Epidermal melanocyte (primary cell): ENCODE measurements at regions not wholly inside any gene's neighbourhood (a gene's known extent, or its start where the extent isn't known, plus 50 kb on each side); places are given as distances from the start of the nearest gene placed in this dataset.

Source experiments
- DNase-seq: peaks from one replicate; pipeline ENCODE4 v3.0.0; 2011; ENCODE audit warnings: low spot score; ENCODE audit not compliant: insufficient read length

DNA sequence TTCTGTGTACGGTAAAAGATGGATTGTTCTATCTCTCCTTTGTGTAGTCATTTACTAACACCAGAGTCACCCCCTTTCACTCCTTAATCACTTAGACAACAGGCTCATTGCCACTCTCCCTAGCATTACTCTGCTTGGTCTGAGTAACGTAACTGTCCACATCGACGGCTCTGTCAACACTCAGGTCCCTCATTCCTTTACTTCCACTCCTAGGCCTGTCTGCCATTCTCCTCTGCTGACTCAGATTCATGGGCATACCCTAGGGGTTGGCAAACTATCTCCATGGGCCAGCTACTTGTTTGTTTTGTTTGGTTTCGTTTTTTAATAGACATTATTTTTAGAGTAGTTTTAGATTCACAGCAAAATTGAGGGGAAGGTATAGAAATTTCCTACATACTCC, 243.9 kb downstream of the NR4A2 start:
- DNase-seq: no peak

GRCh38 chr2:156087875-156088274, 244.6 kb downstream of the NR4A2 start:
- DNase-seq: no peak

DNA sequence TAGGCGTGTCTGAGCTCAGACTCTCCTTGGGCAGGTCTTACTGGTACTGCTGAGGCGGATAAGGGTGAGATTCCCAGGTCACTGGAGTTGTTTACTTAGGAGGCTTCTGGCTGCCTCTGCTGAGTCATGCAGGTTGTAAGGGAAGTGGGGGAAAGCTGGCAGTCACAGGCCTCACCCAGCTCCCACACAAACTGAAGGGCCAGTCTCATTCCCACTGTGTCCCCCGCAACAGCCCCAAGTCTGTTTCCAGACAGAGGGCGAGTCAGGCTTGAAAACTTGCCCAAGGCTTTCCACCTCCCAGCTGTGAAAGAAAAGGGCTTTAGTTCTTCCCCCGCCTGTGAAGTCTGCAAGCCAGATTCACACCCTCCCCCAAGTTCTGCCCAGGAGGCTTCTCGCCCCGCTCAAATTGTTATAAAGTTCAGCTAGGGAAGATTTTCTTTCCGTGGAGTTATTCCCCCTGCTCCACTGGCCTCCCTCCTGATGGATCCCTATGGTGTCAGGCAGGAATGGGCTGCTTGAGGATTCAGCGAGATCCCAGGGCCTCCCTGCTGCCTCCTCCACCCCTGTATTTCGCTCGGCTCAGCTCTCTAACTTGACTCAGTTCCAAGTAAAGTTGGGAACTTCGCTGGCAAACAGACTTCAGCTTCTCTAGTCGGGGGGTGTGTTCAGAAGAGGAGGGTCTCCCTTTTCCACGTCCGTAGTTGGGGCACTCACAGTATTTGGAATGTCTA, 248.6 kb downstream of the NR4A2 start:
- no peak for DNase-seq

- DNase-seq: no peak
These were observed 252.7 kb downstream of the NR4A2 start for GRCh38 chr2:156079845-156080244.

GRCh38 chr2:156077041-156077742, 255.3 kb downstream of the NR4A2 start:
- no peak for DNase-seq

GRCh38 chr2:156065912-156066311, 266.6 kb downstream of the NR4A2 start:
- DNase-seq: no peak

- no peak for DNase-seq
These were observed 268.0 kb downstream of the NR4A2 start for GRCh38 chr2:156064540-156064939.

GRCh38 chr2:156057647-156058046, 274.9 kb downstream of the NR4A2 start:
- DNase-seq: no peak

DNA sequence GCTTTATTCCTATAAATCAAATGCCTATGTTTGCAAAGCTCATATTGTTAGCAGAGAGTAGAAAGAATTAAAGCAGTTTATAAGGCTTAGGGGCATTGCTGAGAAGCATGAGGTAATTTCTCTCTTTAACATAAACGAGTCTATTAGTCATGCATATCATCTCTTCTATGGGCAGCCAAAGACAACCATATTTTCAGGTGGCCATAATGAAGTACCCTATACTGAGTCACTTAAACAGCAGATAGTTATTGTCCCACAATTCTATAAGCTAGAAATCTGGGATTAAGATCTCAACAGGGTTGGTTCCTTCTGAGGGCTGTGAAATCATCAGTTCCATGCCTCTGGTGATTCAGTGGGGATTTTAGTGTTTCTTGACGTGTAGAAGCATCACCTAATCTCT, 277.5 kb downstream of the NR4A2 start:
- DNase-seq: no peak

DNA sequence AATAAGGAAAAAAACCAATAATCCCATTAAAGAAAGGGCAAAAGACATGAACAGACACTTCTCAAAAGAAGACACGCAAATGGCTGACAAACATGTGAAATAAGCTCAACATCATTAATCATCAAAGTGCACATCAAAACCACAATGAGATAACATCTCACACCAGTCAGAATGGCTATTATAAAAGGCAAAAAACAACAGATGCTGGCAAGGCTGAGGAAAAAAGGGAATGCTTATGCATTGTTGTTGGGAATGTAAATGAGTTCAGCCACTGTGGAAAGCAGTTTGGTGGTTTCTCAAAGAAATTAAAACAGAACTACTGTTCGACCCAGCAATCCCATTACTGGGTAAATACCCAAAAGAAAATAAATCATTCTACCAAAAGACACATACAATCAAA, 285.6 kb downstream of the NR4A2 start:
- DNase-seq: no peak

DNA sequence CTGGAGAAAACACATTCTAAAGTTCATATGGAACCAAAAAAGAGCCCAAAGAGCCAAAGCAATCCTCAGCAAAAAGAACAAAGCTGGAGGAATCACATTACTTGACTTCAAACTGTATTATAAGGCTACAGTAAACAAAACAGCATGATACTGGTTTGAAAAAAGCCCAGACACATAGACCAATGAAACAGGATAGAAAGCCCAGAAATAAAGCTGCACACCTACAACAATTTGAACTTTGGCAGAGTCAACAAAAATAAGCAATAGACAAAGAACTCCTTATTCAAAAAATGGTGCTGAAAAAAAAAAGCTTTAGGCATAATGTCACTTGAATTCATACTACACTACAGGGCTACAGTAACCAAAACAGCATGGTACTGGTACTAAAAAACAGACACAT, 289.6 kb downstream of the NR4A2 start:
- DNase-seq: no peak

- DNase-seq: no peak
These were observed 294.5 kb downstream of the NR4A2 start for GRCh38 chr2:156038021-156038420.

DNA sequence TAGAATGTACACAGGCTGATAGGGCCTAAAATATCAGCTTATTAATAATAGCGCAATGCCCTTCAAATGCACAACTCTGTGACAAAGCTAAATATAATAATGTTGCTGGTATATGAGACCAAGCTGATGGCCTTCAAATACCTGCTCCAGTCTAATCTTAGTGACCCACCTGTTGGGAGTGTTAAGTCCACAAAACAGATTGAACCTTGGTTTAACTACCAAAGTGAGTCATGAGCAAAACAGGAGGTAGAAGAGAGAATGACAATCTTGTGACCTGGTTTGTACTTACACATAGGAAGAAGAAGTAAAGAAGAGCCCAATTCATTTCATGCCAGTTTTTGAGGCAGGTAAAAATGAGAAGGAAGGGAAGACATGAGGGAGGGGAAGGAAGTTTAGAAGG, 295.0 kb downstream of the NR4A2 start:
- DNase-seq: no peak

DNA sequence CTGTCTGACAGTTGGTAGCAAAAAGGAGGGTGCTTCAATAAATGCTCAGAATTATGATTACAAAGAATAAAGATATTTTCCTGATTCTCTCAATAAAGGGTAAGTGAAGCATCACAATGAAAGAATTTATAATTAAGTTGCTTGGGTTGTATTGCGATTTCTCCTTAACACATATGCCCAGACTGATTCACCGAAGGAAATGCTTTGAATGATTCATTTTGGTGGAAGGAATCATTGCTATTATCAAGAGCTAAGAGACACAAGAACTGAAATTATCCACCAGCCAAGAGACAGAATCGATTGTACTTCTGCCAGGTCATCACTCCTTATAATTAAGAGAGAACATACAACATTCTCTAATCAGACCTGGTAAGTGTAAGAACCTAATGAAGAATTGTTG, 301.4 kb downstream of the NR4A2 start:
- no peak for DNase-seq

GRCh38 chr2:156023229-156023869, 309.2 kb downstream of the NR4A2 start:
- DNase-seq: no peak

DNA sequence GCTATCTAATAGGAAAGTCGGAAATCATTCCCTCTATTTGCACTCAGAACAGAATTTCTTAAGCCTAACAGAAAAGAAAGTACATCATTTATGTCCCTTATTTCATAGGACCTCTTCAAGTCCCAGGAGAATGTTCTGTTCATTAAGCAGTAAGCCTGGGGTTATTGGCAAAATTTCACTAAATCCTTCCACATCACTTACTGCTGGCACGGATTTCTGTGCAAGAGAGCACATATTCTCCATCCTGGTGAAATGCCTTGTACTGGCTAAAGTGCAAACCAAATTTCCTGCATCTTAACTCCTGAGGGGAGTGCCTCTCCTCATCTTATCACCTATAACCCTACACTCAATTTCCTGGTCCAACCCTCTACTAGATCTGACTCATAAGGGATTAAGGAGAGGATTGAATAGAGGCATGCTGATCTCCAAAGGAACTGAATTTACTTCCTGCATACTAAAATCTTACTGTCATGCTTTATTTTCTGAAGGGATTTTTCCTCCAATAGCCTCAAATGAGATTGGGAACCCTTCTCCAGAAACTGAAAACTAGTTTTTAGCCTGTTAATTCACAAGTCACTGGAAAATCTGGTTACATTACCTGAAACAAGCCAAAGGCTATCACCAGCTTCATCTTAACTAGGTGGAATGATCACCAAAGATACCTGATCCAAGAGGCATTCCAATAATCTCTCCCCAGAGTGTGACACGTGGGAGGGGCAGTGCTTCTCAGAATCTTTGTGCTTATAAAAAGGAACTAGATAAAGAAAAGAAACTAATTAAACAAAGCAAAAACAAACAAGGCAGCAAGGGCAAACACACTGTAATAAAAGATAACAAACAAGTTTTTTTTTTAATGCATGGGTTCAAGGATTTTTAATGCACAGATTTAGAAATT, 311.1 kb downstream of the NR4A2 start:
- DNase-seq: no peak

GRCh38 chr2:156019341-156019740, 313.2 kb downstream of the NR4A2 start:
- no peak for DNase-seq

- no peak for DNase-seq
These were observed 315.1 kb downstream of the NR4A2 start for GRCh38 chr2:156017341-156017885.

GRCh38 chr2:156009293-156009692, 323.2 kb downstream of the NR4A2 start:
- no peak for DNase-seq

GRCh38 chr2:156006721-156007618, 325.6 kb downstream of the NR4A2 start:
- no peak for DNase-seq
